GM19455 (cell line): ENCODE measurements at regions not wholly inside any gene's neighbourhood (a gene's known extent, or its start where the extent isn't known, plus 50 kb on each side); places are given as distances from the start of the nearest gene placed in this dataset.

ENCODE experiments used
- ATAC-seq: cut with Tn5 transposase; IDR thresholded peaks from one replicate; pipeline ENCODE4 v1.9.1; 2021; ENCODE audit not compliant: unreplicated experiment

- no peak for ATAC-seq
Measured at GRCh38 chr18:53819671-53820070, 404.8 kb downstream of the MBD2 start.

- ATAC-seq = no peak
Measured at GRCh38 chr18:53819174-53819573, 405.3 kb downstream of the MBD2 start.

- no peak for ATAC-seq
Measured at GRCh38 chr18:53817976-53818950, 406.2 kb downstream of the MBD2 start.

DNA sequence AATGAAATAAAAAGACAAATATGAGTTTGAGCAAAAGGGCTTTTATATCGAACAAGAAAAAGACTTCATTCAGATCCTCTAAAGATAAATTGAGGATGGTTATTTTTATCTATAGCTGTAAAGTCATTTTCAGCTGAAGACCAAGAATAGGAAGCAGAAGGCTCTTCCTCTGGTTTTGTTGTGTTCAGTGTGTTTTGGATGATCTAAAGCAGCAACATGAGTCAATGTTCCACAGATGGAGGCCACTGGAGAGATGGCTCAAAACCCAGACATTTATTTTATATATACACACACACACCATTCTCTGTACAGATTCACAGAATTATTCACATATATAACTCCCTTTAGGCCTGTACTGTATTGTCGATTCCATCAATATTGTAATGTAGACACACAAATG, 424.3 kb downstream of the MBD2 start:
- ATAC-seq = no peak

GRCh38 chr18:53799134-53799533, 425.3 kb downstream of the MBD2 start:
- ATAC-seq = no peak

DNA sequence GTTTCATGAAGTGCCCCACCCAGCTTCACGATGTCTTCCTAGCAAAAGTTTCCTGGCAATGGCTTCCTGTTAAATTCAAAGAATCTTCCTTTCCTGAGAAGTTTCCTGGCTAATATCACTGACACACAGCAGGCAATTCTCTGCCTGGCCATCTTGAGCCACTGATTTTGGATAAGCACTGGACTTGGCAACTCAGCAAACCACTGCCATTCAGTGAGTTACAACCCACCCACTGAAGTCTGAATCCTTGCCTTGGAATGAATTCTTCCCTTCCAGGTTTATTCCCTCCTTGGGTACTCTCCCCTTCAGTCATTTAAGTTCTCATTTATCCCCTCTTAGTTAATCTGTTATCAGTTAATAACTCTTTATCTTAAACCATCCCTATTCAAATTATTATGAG, 426.0 kb downstream of the MBD2 start:
- ATAC-seq = no peak

DNA sequence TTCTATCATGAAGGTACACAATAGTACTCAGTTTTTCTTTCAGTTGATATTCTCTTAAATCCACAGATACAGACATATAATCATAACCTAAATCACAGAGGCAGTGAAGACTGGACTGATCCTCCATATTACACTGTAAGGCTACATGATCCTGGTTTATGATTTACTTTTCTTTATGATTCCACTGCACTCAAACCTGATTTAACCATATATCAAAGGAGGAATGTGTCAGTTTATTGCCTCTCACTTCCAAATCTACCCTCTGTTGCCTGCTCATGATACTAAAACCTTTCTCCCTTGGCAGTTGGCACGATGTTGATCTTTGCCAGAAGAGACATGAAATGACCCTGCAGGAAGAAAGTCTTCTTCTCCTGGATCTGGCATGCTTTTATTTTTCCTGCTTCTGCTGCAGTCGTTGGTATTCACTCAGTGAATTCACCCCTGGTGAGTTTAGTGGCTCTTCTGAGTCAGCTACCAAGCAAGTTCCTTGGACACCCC, 426.4 kb downstream of the MBD2 start:
- ATAC-seq = no peak

- ATAC-seq = no peak
Measured at GRCh38 chr18:53796040-53796729, 428.3 kb downstream of the MBD2 start.

DNA sequence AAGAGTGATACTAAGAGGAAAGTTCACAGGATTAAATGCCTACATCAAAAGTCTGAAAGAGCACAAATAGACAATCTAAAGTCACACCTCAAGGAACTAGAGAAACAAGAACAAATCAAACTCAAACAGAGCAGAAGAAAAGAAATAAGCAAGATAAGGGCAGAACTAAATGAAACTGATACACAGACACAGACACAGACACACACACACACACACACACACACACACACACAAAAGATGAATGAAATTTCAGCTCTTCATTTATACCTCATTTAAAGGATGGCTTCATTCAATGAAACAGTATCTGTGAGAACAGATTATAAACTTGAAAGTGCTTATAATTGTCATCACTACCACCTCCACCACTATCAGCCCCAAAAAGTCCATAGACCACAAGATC, 428.9 kb downstream of the MBD2 start:
- ATAC-seq = no peak

DNA sequence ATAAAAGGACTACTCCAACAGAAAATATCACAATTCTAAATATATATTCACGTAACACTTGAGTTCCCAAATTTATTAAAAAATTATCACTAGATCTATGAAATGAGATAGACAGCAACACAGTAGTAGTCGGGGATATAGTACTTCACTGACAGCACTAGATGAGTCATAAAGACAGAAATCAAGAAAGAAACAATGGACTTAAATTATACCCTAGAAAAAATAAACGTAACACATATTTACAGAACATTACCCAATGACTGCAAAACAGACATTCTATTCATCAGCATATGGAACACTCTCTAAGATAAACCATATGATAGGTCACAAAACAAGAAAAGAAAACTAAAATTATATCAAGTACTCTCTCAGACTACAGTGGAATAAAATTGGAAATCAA, 429.4 kb downstream of the MBD2 start:
- no peak for ATAC-seq

- no peak for ATAC-seq
Measured at GRCh38 chr18:53792762-53793161, 431.7 kb downstream of the MBD2 start.

DNA sequence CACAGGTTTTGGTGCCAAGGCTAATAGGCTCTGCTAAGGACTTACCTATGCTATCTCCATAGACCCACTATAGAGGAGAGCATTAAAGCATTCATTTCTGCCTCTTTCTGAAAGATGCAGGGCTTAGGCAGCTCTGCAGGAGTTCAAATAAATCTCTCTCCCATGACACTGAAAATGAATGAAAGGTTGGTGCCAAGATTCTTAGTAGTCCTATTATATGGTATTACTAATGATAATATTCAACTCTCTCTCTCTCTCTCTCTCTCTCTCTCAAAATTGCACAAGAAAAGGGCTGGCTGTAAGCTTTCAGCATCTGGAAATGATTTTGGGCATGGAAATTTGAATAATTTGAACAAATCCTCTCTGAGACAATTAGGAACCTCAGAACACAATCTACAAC, 433.7 kb downstream of the MBD2 start:
- ATAC-seq = no peak

DNA sequence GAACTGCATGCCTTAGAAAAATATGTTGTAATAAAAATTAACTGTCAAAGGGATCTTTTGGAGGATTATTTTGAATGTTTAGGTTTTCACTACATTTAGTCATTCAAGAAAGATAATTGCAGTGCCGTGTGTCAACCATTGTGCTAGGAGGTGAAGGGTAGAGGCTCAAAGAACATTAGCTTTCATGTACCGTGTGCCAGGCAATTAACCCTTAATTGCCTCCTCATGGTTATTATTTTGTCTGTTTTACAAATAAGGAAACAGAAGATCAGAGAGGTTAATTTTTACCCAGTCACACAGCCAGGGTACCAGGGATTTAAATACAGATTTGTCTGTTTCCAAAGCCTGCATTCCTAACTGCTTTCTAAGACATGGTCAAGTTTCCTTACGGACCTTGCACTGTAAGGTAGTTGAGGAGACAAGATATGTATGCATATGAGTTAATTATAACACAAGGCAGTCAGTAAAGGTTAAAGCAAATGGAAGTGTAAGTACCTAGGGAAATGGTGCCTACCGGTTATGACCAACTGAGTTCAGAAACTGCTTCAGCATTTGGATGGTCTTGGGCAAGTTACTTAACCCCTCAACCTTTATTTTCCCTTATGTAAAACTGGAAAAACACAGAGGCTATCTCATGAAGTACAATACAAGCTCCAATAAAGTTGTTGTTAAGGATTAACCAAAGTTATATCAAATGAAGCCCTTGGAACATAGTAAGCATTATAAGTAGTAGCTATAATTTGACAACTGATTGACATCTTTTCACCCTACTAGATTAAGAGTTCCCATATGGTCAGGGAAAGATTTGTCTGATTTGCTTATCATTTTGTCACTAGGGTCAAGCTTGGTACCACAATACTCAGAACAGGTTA, 434.9 kb downstream of the MBD2 start:
- ATAC-seq = no peak

DNA sequence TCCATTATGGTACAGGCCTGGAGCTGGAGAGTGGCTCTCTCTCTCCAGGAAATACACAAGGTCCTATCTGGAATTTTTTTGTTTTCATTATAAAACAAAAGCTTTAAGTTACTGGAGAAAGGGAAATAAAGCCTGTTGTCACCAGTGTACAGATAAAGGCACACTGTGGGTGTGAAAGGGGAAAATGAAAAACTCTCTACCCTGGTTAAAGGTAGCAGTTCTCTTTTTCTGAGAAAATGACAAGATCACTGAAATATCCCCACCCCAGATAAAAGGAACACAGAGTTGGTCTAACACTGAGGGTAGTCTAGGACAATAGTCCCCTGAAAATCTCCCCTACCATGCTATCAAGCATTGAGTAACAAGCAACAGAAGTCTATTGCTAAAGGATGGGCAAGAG, 438.7 kb downstream of the MBD2 start:
- no peak for ATAC-seq

DNA sequence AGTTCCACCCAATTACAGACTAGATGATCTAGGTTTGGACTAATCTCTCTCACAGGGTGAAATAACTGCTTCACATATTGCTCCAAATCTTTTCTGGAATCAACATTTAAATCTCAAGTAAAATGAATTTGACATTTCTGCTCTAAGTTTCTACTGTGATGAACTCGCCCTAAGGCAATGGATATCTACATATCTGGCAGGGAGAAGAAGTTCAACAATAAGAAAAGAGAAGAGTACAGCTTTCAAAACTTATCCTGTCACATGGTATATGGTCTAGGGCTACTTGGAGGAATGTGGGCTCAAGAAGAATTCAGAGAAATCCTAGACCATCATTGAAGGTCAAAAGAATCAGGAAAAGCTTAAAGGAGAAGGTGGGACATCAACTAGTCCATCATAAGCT, 440.2 kb downstream of the MBD2 start:
- ATAC-seq = no peak

- no peak for ATAC-seq
Measured at GRCh38 chr18:53780666-53781065, 443.8 kb downstream of the MBD2 start.

DNA sequence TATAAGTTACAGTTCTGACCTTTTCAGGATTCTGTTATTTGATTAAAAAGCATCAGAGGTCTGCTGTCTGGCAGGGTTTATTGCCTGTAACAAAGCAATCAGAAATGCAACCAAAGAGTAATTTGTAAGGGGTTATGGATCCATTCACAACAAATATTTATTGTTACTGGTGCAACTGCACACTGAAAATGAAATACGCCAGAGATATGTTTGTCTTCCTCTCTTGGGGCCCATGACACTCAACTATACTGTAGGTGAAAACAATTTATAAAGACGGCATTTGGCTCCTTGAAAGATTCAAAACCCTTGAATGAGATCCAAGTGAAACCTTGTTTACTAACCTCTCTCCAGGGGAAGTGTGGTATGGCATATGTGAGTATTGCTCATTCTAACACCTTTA, 452.2 kb downstream of the MBD2 start:
- no peak for ATAC-seq

- no peak for ATAC-seq
Measured at GRCh38 chr18:53771664-53772063, 452.8 kb downstream of the MBD2 start.

DNA sequence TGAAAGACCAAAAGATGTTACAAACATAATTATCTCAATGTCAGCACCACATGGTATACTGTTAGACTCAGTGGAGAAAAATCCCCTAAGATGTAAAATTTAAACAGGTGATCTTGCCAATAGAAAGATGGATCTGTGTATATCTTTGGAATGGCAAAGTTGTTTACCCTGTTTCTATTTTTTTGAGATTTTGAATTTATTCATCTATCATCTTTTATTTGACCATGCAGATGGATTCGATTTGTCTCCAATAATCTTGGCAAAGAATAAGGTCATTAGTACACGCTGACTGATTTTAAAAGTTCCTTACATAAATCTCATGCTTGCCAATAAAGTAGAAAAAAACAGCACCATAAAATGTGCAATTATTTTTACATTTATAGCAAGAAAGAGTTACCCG, 459.3 kb downstream of the MBD2 start:
- ATAC-seq = no peak

GRCh38 chr18:53764086-53764485, 460.4 kb downstream of the MBD2 start:
- ATAC-seq = no peak

GRCh38 chr18:53757328-53757727, 467.1 kb downstream of the MBD2 start:
- no peak for ATAC-seq
